Loucy (cell line): ENCODE measurements at regions not wholly inside any gene's neighbourhood (a gene's known extent, or its start where the extent isn't known, plus 50 kb on each side); places are given as distances from the start of the nearest gene placed in this dataset.

Source experiments
- H2AFZ ChIP-seq: fragments of 200-600 bp; sonication (generic); 2 replicates; pipeline ENCODE4 v1.6.0; 2016; ENCODE audit warnings: antibody characterized with exemption, mild to moderate bottlenecking, low read length, moderate library complexity
- H3F3A ChIP-seq: fragments of 200-600 bp; 2 replicates; pipeline ENCODE4 v1.6.0; 2016; ENCODE audit warnings: antibody characterized with exemption, low read depth, mild to moderate bottlenecking
- H3K27me3 ChIP-seq: fragments of 200-600 bp; sonication (generic); 2 replicates; pipeline ENCODE4 v1.6.1; 2014; ENCODE audit warnings: low read length, mild to moderate bottlenecking; ENCODE audit not compliant: insufficient read depth, poor library complexity, severe bottlenecking
- H3K36me3 ChIP-seq: fragments of 200-600 bp; sonication (generic); 2 replicates; pipeline ENCODE4 v1.6.1; 2016; ENCODE audit warnings: low read length; ENCODE audit not compliant: insufficient read depth
- H3K4me1 ChIP-seq: fragments of 200-600 bp; sonication (generic); 2 replicates; pipeline ENCODE4 v1.5.1; 2014; ENCODE audit warnings: low read length, mild to moderate bottlenecking; ENCODE audit not compliant: insufficient read depth, poor library complexity, severe bottlenecking
- H3K4me2 ChIP-seq: fragments of 200-600 bp; sonication (generic); 2 replicates; pipeline ENCODE4 v1.6.0; 2014; ENCODE audit warnings: antibody characterized with exemption, low read length, low read depth, mild to moderate bottlenecking; ENCODE audit not compliant: poor library complexity, severe bottlenecking
- H3K4me3 ChIP-seq: fragments of 200-600 bp; sonication (generic); 2 replicates; pipeline ENCODE4 v1.5.1; 2014; ENCODE audit warnings: low read length, mild to moderate bottlenecking, mixed read lengths; ENCODE audit not compliant: poor library complexity, severe bottlenecking
- H3K79me2 ChIP-seq: fragments of 200-600 bp; sonication (generic); 2 replicates; pipeline ENCODE4 v1.6.1; 2014; ENCODE audit warnings: low read length; ENCODE audit not compliant: insufficient read depth
- H3K9ac ChIP-seq: fragments of 200-600 bp; sonication (generic); 2 replicates; pipeline ENCODE4 v1.6.0; 2014; ENCODE audit warnings: mild to moderate bottlenecking, low read depth, low read length, moderate library complexity; ENCODE audit not compliant: poor library complexity, severe bottlenecking
- H3K9me2 ChIP-seq: fragments of 200-600 bp; sonication (generic); replicated peaks from 2 replicates; pipeline ENCODE4 v1.6.1; 2016; ENCODE audit warnings: low read depth, low read length, mixed read lengths
- H3K9me3 ChIP-seq: fragments of 200-600 bp; sonication (generic); 2 replicates; pipeline ENCODE4 v1.6.1; 2014; ENCODE audit warnings: mild to moderate bottlenecking, antibody characterized with exemption, low read length, low read depth; ENCODE audit not compliant: insufficient read depth
- H4K20me1 ChIP-seq: fragments of 200-600 bp; sonication (generic); 2 replicates; pipeline ENCODE4 v1.6.0; 2014; ENCODE audit warnings: antibody characterized with exemption, low read length, mild to moderate bottlenecking; ENCODE audit not compliant: insufficient read depth, poor library complexity, severe bottlenecking
- EZH2phosphoT487 ChIP-seq: fragments of 200-600 bp; IDR thresholded peaks from 2 replicates; pipeline ENCODE4 v1.6.1; 2018; ENCODE audit warnings: antibody characterized with exemption, mild to moderate bottlenecking, moderate library complexity, borderline replicate concordance
- TF ChIP-seq, protein P1 (sequence below): fragments of 200-600 bp; sonication (generic); conservative IDR thresholded peaks from 2 replicates; pipeline ENCODE4 v1.5.1; 2014; ENCODE audit warnings: mild to moderate bottlenecking, antibody characterized with exemption, low read length

DNA sequence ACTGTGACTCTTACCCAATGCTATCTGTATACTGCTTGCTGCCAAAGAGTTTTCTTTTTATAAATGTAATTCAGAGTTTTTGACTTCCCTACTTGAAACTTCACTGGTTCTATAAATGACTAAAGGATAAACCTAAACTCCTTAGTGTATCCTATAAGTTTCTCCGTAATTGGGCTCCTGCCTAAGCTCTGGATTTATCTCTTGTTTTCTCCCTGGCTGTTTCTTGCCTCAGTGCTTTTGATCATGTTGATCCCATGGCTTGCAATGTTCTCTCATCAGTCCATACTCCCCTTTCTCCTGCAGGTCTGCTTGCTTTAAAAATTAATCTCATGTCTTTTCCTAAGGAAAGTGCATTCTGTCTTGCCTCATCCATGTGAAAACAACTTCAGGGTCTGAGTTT, 1543.1 kb upstream of the IGFBP7 start:
- H3K36me3 ChIP-seq: no peaks in the 10 kb centered on the region

DNA sequence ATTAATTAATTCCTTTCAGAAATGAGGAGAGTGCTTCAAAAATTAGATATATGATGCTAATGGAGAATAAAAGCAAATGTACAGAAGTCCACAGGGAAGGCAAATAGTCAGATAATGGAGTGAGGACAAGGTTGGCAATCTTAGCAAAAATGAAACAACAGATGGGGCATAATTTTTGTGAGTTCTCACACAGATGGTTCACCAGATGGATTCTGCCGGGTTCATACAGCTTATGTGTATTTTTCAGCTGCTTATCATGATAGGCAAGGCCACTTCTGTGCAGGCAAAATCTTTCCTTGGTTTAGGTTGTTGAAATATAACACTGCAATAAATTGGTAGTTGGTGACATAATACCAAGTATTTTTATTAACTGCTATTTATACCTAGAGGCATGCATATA, 1539.0 kb upstream of the IGFBP7 start:
- no peaks in the 10 kb centered on the region for H3K27me3 ChIP-seq
- H3K4me3 ChIP-seq: no peak overlapping the region
- no peak overlapping the region for H2AFZ ChIP-seq
- H3K79me2 ChIP-seq: no peaks in the 10 kb centered on the region
- H3K4me2 ChIP-seq: no peak overlapping the region
- no peaks in the 10 kb centered on the region for H3K36me3 ChIP-seq
- no peak for TF ChIP-seq EZH2phosphoT487
- TF ChIP-seq, protein P1, sequence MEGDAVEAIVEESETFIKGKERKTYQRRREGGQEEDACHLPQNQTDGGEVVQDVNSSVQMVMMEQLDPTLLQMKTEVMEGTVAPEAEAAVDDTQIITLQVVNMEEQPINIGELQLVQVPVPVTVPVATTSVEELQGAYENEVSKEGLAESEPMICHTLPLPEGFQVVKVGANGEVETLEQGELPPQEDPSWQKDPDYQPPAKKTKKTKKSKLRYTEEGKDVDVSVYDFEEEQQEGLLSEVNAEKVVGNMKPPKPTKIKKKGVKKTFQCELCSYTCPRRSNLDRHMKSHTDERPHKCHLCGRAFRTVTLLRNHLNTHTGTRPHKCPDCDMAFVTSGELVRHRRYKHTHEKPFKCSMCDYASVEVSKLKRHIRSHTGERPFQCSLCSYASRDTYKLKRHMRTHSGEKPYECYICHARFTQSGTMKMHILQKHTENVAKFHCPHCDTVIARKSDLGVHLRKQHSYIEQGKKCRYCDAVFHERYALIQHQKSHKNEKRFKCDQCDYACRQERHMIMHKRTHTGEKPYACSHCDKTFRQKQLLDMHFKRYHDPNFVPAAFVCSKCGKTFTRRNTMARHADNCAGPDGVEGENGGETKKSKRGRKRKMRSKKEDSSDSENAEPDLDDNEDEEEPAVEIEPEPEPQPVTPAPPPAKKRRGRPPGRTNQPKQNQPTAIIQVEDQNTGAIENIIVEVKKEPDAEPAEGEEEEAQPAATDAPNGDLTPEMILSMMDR: no peak
- H3K9me3 ChIP-seq: no peaks in the 10 kb centered on the region
- H3K9ac ChIP-seq: no peak overlapping the region
- no peaks in the 10 kb centered on the region for H3K9me2 ChIP-seq
- no peaks in the 10 kb centered on the region for H3K4me1 ChIP-seq
- no peaks in the 10 kb centered on the region for H4K20me1 ChIP-seq
- H3F3A ChIP-seq: no peaks in the 10 kb centered on the region

More for the DNA sequence above, 1543.1 kb upstream of the IGFBP7 start:
- TF ChIP-seq, protein P1: no peak
- no peak for TF ChIP-seq EZH2phosphoT487
- H3K4me2 ChIP-seq: no peak overlapping the region
- H3K79me2 ChIP-seq: no peaks in the 10 kb centered on the region
- no peaks in the 10 kb centered on the region for H3F3A ChIP-seq
- H3K4me3 ChIP-seq: no peak overlapping the region
- H3K4me1 ChIP-seq: no peaks in the 10 kb centered on the region
- no peaks in the 10 kb centered on the region for H4K20me1 ChIP-seq
- H3K27me3 ChIP-seq: no peaks in the 10 kb centered on the region
- H3K9me2 ChIP-seq: no peaks in the 10 kb centered on the region
- no peak overlapping the region for H3K9ac ChIP-seq
- H2AFZ ChIP-seq: no peak overlapping the region
- no peaks in the 10 kb centered on the region for H3K9me3 ChIP-seq

DNA sequence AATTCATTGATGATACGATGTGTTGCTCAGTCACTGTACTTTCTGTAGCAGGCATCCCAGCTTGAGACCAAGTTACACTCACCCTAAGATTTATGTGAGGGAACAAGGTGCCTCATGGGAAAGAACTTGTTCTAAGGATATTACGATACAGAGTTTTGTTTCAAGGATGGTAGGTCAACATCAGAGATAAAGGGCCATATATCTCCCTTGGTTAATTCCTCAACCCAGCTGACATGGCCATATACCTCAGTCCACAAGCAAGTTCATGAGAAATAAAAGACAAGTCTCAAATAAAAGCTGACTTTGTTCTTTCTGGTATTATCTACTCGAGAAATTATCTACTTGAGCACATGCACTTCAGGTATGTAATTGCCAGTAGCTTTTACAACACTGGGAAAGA, 1535.9 kb upstream of the IGFBP7 start:
- Histone ChIP-seq H3K9ac (no peak overlapping the region), H3K27me3 (no peaks in the 10 kb centered on the region), H3K4me3 (no peak overlapping the region), H3K79me2 (no peaks in the 10 kb centered on the region), H3K36me3 (no peaks in the 10 kb centered on the region), H3K9me2 (no peaks in the 10 kb centered on the region), H3K4me2 (no peak overlapping the region), H3K4me1 (no peaks in the 10 kb centered on the region), H3F3A (no peaks in the 10 kb centered on the region), H4K20me1 (no peaks in the 10 kb centered on the region), H3K9me3 (no peaks in the 10 kb centered on the region), H2AFZ (no peak overlapping the region)
- no peak for TF ChIP-seq EZH2phosphoT487
- TF ChIP-seq, protein P1: no peak
